HG03135 (cell line): ENCODE measurements at regions not wholly inside any gene's neighbourhood (a gene's known extent, or its start where the extent isn't known, plus 50 kb on each side); places are given as distances from the start of the nearest gene placed in this dataset.

Source experiments
- ATAC-seq: cut with Tn5 transposase; IDR thresholded peaks from one replicate; pipeline ENCODE4 v1.9.1; 2021; ENCODE audit warnings: mild to moderate bottlenecking, moderate library complexity; ENCODE audit not compliant: unreplicated experiment

- ATAC-seq = no peak
These were observed 215.3 kb upstream of the SOX9 start for GRCh38 chr17:71905376-71906031.

- ATAC-seq = no peak
These were observed 211.7 kb upstream of the SOX9 start for GRCh38 chr17:71909155-71909554.

GRCh38 chr17:71910002-71910401 lies 210.8 kb upstream of the SOX9 start:
- no peak for ATAC-seq

GRCh38 chr17:71914042-71914441 lies 206.8 kb upstream of the SOX9 start:
- no peak for ATAC-seq

- no peak for ATAC-seq
These were observed 206.0 kb upstream of the SOX9 start for GRCh38 chr17:71914812-71915211.

GRCh38 chr17:71917715-71918114 lies 203.1 kb upstream of the SOX9 start:
- no peak for ATAC-seq

GRCh38 chr17:71919186-71919585 lies 201.6 kb upstream of the SOX9 start:
- ATAC-seq = no peak

- ATAC-seq = no peak
These were observed 200.9 kb upstream of the SOX9 start for GRCh38 chr17:71919896-71920295.

- no peak for ATAC-seq
These were observed 199.0 kb upstream of the SOX9 start for GRCh38 chr17:71921796-71922195.

- ATAC-seq = no peak
These were observed 198.4 kb upstream of the SOX9 start for GRCh38 chr17:71922439-71922838.

GRCh38 chr17:71926746-71927398 lies 193.9 kb upstream of the SOX9 start:
- ATAC-seq = no peak

- no peak for ATAC-seq
These were observed 187.5 kb upstream of the SOX9 start for GRCh38 chr17:71933306-71933705.

- ATAC-seq = no peak
These were observed 186.3 kb upstream of the SOX9 start for GRCh38 chr17:71934520-71934919.

GRCh38 chr17:71935341-71935740 lies 185.5 kb upstream of the SOX9 start:
- ATAC-seq = no peak

GRCh38 chr17:71936977-71937376 lies 183.8 kb upstream of the SOX9 start:
- no peak for ATAC-seq

- no peak for ATAC-seq
These were observed 182.9 kb upstream of the SOX9 start for GRCh38 chr17:71937914-71938313.

- no peak for ATAC-seq
These were observed 182.3 kb upstream of the SOX9 start for GRCh38 chr17:71938340-71939010.

GRCh38 chr17:71941920-71942319 lies 178.9 kb upstream of the SOX9 start:
- no peak for ATAC-seq

GRCh38 chr17:71942626-71943025 lies 178.2 kb upstream of the SOX9 start:
- no peak for ATAC-seq

- ATAC-seq = no peak
These were observed 172.0 kb upstream of the SOX9 start for GRCh38 chr17:71948703-71949422.

- ATAC-seq = no peak
These were observed 161.7 kb upstream of the SOX9 start for GRCh38 chr17:71959154-71959553.

- no peak for ATAC-seq
These were observed 157.5 kb upstream of the SOX9 start for GRCh38 chr17:71963351-71963750.
